K562 (cell line): ENCODE measurements at regions not wholly inside any gene's neighbourhood (a gene's known extent, or its start where the extent isn't known, plus 50 kb on each side); places are given as distances from the start of the nearest gene placed in this dataset.

Source experiments
- ATAC-seq: fragments of 200-7000 bp; cut with Tn5 transposase; 3 replicates; pipeline ENCODE4 v1.9.1; 2020; ENCODE audit warnings: moderate library complexity
- BruUV-seq: library from RNA; stranded (reverse); fragments of 400-500 nt; replicated peaks from 2 replicates; lab custom pipeline; 2021; lab: Mats Ljungman, UMichigan
- CTCF ChIA-PET: fragments of 300-600 bp; formaldehyde crosslinking; extraction: SDS; loops from one replicate; lab custom pipeline; 2021; ENCODE audit warnings: low intra/inter-chr PET ratio; lab: Yijun Ruan, JAX
- POLR2A ChIA-PET: fragments of 300-600, 350-650 bp; sonication (Branson Sonifier 250); formaldehyde crosslinking; extraction: SDS; loops from one replicate; lab custom pipeline; 2021; ENCODE audit warnings: antibody characterized with exemption, inconsistent platforms; lab: Yijun Ruan, JAX
- DNase-seq, 4 experiments: peaks; one replicate each; pipeline versions ENCODE4 v3.0.0 to v3.0.0-alpha.2; 2011 to 2018; ENCODE audit warnings: low spot score in 3 of 4, mixed read lengths in 3 of 4; ENCODE audit errors: extremely low read depth in 1 of 4
- FAIRE-seq: peaks from 2 replicates; lab custom pipeline; 2011; peaks lifted over from hg19 to GRCh38; lab: Jason Lieb, UNC
- H2AFZ ChIP-seq: 2 replicates; pipeline ENCODE4 v1.6.0; 2011; ENCODE audit warnings: low read depth, low read length, control low read depth, inconsistent platforms
- H3K27ac ChIP-seq: fragments of 200-600 bp; 3 replicates; pipeline ENCODE4 v1.8.0; 2011; ENCODE audit warnings: low read depth, mild to moderate bottlenecking, control low read depth, inconsistent platforms, low read length, moderate library complexity, mixed read lengths; ENCODE audit errors: extremely low read depth
- H3K27me3 ChIP-seq, 2 experiments: fragments of 300-600 bp in 1 of 2; 2 replicates in 1 of 2; 3 replicates in 1 of 2; pipeline versions ENCODE4 v1.6.0 to v1.8.0; 2011; ENCODE audit warnings: inconsistent platforms in 2 of 2, low read length in 2 of 2, mild to moderate bottlenecking in 1 of 2, mixed read lengths in 1 of 2, moderate library complexity in 1 of 2; ENCODE audit not compliant: control insufficient read depth in 2 of 2, insufficient read depth in 2 of 2
- H3K36me3 ChIP-seq: fragments of 300-600 bp; 3 replicates; pipeline ENCODE4 v1.8.0; 2011; ENCODE audit warnings: mild to moderate bottlenecking, low read length, inconsistent platforms; ENCODE audit not compliant: control insufficient read depth, insufficient read depth
- H3K4me1 ChIP-seq, 2 experiments: fragments of 200-600 bp in 1 of 2; replicated peaks in 1 of 2; 2 replicates in 1 of 2; 3 replicates in 1 of 2; pipeline versions ENCODE4 v1.5.1 to v1.8.0; 2011; ENCODE audit warnings: inconsistent platforms in 2 of 2, low read length in 2 of 2, mild to moderate bottlenecking in 1 of 2, mixed read lengths in 1 of 2, moderate library complexity in 1 of 2; ENCODE audit not compliant: control insufficient read depth in 2 of 2, insufficient read depth in 2 of 2
- H3K4me2 ChIP-seq: 2 replicates; pipeline ENCODE4 v1.6.1; 2011; ENCODE audit warnings: low read length, control low read depth, inconsistent platforms, mixed read lengths; ENCODE audit not compliant: insufficient read depth
- H3K4me3 ChIP-seq: fragments of 200-600 bp; sonication (generic), shearing (Covaris generic); 2 replicates; pipeline ENCODE4 v1.5.1; 2016; ENCODE audit warnings: control low read depth, inconsistent platforms
- H3K79me2 ChIP-seq: fragments of 200-600 bp; 3 replicates; pipeline ENCODE4 v1.8.0; 2011; ENCODE audit warnings: low read length, inconsistent platforms; ENCODE audit not compliant: control insufficient read depth, insufficient read depth
- H3K9ac ChIP-seq, 2 experiments: 2 replicates each; pipeline versions ENCODE4 v1.6.0 to v1.6.1; 2011; ENCODE audit warnings: low read depth in 2 of 2, low read length in 2 of 2, control low read depth in 1 of 2, inconsistent platforms in 1 of 2, mild to moderate bottlenecking in 1 of 2, mixed read lengths in 1 of 2; ENCODE audit not compliant: insufficient read depth in 1 of 2
- H3K9me1 ChIP-seq: one replicate; pipeline ENCODE4 v1.6.0; 2011; ENCODE audit warnings: inconsistent platforms, mild to moderate bottlenecking, low read length, moderate library complexity; ENCODE audit not compliant: control insufficient read depth, insufficient read depth
- H3K9me3 ChIP-seq: replicated peaks from 2 replicates; pipeline ENCODE4 v1.5.1; 2011; ENCODE audit warnings: low read depth, low read length, inconsistent platforms; ENCODE audit not compliant: control insufficient read depth, insufficient read depth
- H4K20me1 ChIP-seq: replicated peaks from 2 replicates; pipeline ENCODE4 v1.6.1; 2011; ENCODE audit warnings: low read length, inconsistent platforms, mixed read lengths; ENCODE audit not compliant: control insufficient read depth, insufficient read depth
- BRD9 ChIP-seq: fragments of 450-650 bp; IDR thresholded peaks from 2 replicates; pipeline ENCODE4 v1.6.1; 2018; ENCODE audit warnings: low read depth; ENCODE audit not compliant: partially characterized antibody
- CHCHD3 ChIP-seq: fragments of 250-450 bp; sonication (Bioruptor Pico); IDR thresholded peaks from 2 replicates; pipeline ENCODE4 v2.1.2; 2022; ENCODE audit warnings: mild to moderate bottlenecking
- HEY1 ChIP-seq: fragments of 250-450 bp; sonication (Bioruptor Pico); IDR thresholded peaks from 2 replicates; pipeline ENCODE4 v1.5.0; 2020; ENCODE audit warnings: mild to moderate bottlenecking, moderate library complexity, borderline replicate concordance
- KDM1A ChIP-seq, 2 experiments: fragments of 450-650 bp; IDR thresholded peaks; 2 replicates each; pipeline ENCODE4 v1.6.1; 2016; ENCODE audit warnings: mild to moderate bottlenecking in 2 of 2
- NUFIP1 ChIP-seq: fragments of 450-650 bp; IDR thresholded peaks from 2 replicates; pipeline ENCODE4 v1.6.1; 2018; ENCODE audit not compliant: partially characterized antibody
- POLR2AphosphoS2 ChIP-seq: IDR thresholded peaks from 2 replicates; pipeline ENCODE4 v1.6.1; 2012; ENCODE audit warnings: low read length, improper control_type of control experiment
- POLR3G ChIP-seq: IDR thresholded peaks from 2 replicates; pipeline ENCODE4 v1.6.1; 2011; ENCODE audit not compliant: insufficient read length, insufficient replicate concordance; ENCODE audit errors: extremely low read depth
- SMAD4 ChIP-seq: fragments of 250-450 bp; sonication (Bioruptor Pico); conservative IDR thresholded peaks from 2 replicates; pipeline ENCODE4 v1.8.0; 2021; ENCODE audit warnings: inconsistent platforms, mild to moderate bottlenecking, moderate library complexity
- STAG1 ChIP-seq: sonication (generic); formaldehyde crosslinking; IDR thresholded peaks from 2 replicates; pipeline ENCODE4 v1.5.0; 2020; ENCODE audit warnings: missing genetic modification reagents, borderline replicate concordance
- STAT5B ChIP-seq: fragments of 250-450 bp; sonication (Bioruptor Pico); IDR thresholded peaks from 2 replicates; pipeline ENCODE4 v1.8.0; 2021; ENCODE audit warnings: mild to moderate bottlenecking, inconsistent platforms
- TCFL5 ChIP-seq: fragments of 250-450 bp; sonication (Bioruptor Pico); conservative IDR thresholded peaks from 2 replicates; pipeline ENCODE4 v1.6.1; 2021; ENCODE audit warnings: mild to moderate bottlenecking, moderate library complexity, matching md5 sums
- ZC3H11A ChIP-seq: IDR thresholded peaks from 2 replicates; pipeline ENCODE4 v1.6.1; 2012; ENCODE audit warnings: low read depth, low read length, improper control_type of control experiment
- ZKSCAN1 ChIP-seq: fragments of 150-350 bp; IDR thresholded peaks from 2 replicates; pipeline ENCODE4 v1.6.1; 2016; ENCODE audit warnings: low read depth, low read length
- ZNF224 ChIP-seq: sonication (generic); formaldehyde crosslinking; IDR thresholded peaks from 2 replicates; pipeline ENCODE4 v1.8.0; 2022; ENCODE audit warnings: mild to moderate bottlenecking, missing genetic modification reagents
- ZNF324 ChIP-seq: fragments of 250-450 bp; sonication (Bioruptor Pico); IDR thresholded peaks from 2 replicates; pipeline ENCODE4 v1.4.0; 2020; ENCODE audit warnings: mild to moderate bottlenecking
- WGBS: fragments of 100-300 bp; shearing (Covaris generic); methylation state at CpG from one replicate; pipeline ENCODE4 v1.1.6; 2016; ENCODE audit warnings: low coverage, mixed read lengths; ENCODE audit not compliant: insufficient coverage; ENCODE audit errors: missing lambda C conversion rate; 5-methylcytosine and 5-hydroxymethylcytosine counted together
- in situ Hi-C: fragments of 300-500 bp; cut with MboI; formaldehyde crosslinking; loops from 4 replicates; pipeline ENCODE4 v1.15.0; 2018; ENCODE audit warnings: inconsistent platforms, mixed read lengths
- intact Hi-C: fragments of 100-400 bp; cut with micrococcal nuclease; formaldehyde crosslinking; loops from 2 replicates; pipeline ENCODE4 v1.14.2; 2022
- TF ChIP-seq, protein P1 (sequence below): fragments of 450-650 bp; formaldehyde crosslinking; IDR thresholded peaks from 2 replicates; pipeline ENCODE4 v1.4.0; 2022; ENCODE audit warnings: missing genetic modification characterization
- TF ChIP-seq, protein P2 (sequence below), 2 experiments: IDR thresholded peaks; 2 replicates each; pipeline ENCODE4 v1.6.1; 2011; ENCODE audit warnings: borderline replicate concordance in 1 of 2, control low read depth in 1 of 2, low read depth in 1 of 2, low read length in 1 of 2, mild to moderate bottlenecking in 1 of 2, mixed read lengths in 1 of 2, moderate library complexity in 1 of 2; ENCODE audit not compliant: insufficient read depth in 1 of 2, insufficient read length in 1 of 2, poor library complexity in 1 of 2, severe bottlenecking in 1 of 2; ENCODE audit errors: extremely low read depth in 1 of 2

DNA sequence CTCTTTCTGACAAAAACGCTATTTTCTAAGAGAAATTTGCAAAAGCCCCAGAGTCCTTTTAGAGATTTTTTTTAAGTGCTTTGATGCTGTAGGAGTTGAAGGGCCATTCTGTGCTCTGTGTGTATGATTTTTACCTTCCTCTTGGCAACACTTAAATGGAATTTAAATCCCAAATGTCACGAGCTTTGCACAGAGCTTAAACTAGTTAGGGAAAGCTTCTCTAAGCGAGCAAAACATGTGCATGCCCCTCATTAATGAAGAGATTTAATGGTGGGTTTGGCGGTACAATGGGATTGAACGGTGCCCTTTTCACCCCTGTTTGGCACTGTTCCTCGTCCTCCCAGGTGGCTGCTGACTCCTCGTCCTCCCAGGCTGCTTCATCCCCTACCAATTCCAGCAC, 220.7 kb downstream of the DRD1 start:
- DNase-seq (no peak), FAIRE-seq (no peak), ATAC-seq (no peak)
- 2% methylated on average over 7 of the region's 7 CpGs for WGBS
- Histone ChIP-seq H3K4me2 (no peak overlapping the region), H3K36me3 (no peaks in the 10 kb centered on the region), H4K20me1 (no peaks in the 10 kb centered on the region), H3K4me1 (no peaks in the 10 kb centered on the region), H3K9me1 (no peaks in the 10 kb centered on the region), H3K9me3 (no peaks in the 10 kb centered on the region), H2AFZ (no peak overlapping the region), H3K27ac (no peak overlapping the region), H3K9ac (no peak overlapping the region), H3K27me3 (peaks cover 2 to 8% of the 10 kb centered on the region in 2 experiments; a peak in 4 of 5 replicates), H3K79me2 (no peaks in the 10 kb centered on the region), H3K4me3 (no peak overlapping the region)
- intact Hi-C loops: no loop called here
- POLR2A ChIA-PET: no interaction called here
- no TSS peak for BruUV-seq
- CTCF ChIA-PET: no interaction called here
- in situ Hi-C loops: no loop called here
- TF ChIP-seq ZNF324 (CRISPR knock-in tag) (no peak), ZC3H11A (no peak), TCFL5 (no peak), ZKSCAN1 (no peak)

DNA sequence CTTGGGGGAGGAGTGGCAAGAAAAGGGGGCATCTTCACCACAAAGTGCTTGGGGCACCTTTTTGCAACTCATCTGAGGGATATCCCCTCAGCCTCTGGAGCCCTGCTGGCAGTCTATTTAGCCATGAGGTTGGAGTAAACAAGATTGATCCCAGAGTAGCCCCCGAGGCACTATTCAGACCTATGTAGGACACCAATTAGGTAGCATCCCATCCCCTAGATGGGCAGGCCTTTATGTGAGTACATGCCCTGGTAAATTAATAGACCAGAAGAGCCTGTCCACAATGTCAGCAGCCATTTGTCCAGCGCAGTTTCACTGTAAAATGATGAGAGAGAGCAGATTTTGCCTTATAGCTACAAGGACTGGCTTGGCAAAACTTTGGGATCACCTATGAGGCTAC, 221.4 kb downstream of the DRD1 start:
- H3K79me2 ChIP-seq: no peaks in the 10 kb centered on the region
- H3K36me3 ChIP-seq: no peaks in the 10 kb centered on the region
- ATAC-seq: no peak
- POLR2A ChIA-PET: no interaction called here
- in situ Hi-C loops (no loop called here), intact Hi-C loops (no loop called here)
- 0% methylated on average over 2 of the region's 2 CpGs for WGBS
- no peaks in the 10 kb centered on the region for H3K9me3 ChIP-seq
- no peak overlapping the region for H2AFZ ChIP-seq
- DNase-seq: no peak
- CTCF ChIA-PET: no interaction called here
- H3K9me1 ChIP-seq: no peaks in the 10 kb centered on the region
- no peak overlapping the region for H3K4me2 ChIP-seq
- no peaks in the 10 kb centered on the region for H4K20me1 ChIP-seq
- H3K4me3 ChIP-seq: no peak overlapping the region
- no peaks in the 10 kb centered on the region for H3K4me1 ChIP-seq
- no peak overlapping the region for H3K9ac ChIP-seq
- no TSS peak for BruUV-seq
- peaks cover 2 to 14% of the 10 kb centered on the region in 2 experiments; a peak in 4 of 5 replicates for H3K27me3 ChIP-seq
- no peak overlapping the region for H3K27ac ChIP-seq
- FAIRE-seq: no peak
- TF ChIP-seq POLR2AphosphoS2 (no peak), CHCHD3 (CRISPR knock-in tag) (no peak), POLR3G (no peak), STAG1 (CRISPR knock-in tag) (no peak), NUFIP1 (no peak), KDM1A (IDR thresholded peaks at IDR 0.05) (no peak), HEY1 (CRISPR knock-in tag) (no peak), STAT5B (CRISPR knock-in tag) (no peak), BRD9 (no peak), ZNF224 (CRISPR knock-in tag) (no peak), SMAD4 (CRISPR knock-in tag) (no peak)
- TF ChIP-seq, protein P1, sequence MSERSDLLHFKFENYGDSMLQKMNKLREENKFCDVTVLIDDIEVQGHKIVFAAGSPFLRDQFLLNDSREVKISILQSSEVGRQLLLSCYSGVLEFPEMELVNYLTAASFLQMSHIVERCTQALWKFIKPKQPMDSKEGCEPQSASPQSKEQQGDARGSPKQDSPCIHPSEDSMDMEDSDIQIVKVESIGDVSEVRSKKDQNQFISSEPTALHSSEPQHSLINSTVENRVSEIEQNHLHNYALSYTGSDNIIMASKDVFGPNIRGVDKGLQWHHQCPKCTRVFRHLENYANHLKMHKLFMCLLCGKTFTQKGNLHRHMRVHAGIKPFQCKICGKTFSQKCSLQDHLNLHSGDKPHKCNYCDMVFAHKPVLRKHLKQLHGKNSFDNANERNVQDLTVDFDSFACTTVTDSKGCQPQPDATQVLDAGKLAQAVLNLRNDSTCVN (CRISPR knock-in tag): no peak
- TF ChIP-seq, protein P2, sequence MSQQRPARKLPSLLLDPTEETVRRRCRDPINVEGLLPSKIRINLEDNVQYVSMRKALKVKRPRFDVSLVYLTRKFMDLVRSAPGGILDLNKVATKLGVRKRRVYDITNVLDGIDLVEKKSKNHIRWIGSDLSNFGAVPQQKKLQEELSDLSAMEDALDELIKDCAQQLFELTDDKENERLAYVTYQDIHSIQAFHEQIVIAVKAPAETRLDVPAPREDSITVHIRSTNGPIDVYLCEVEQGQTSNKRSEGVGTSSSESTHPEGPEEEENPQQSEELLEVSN (IDR thresholded peaks at IDR 0.05; ENCODE audit: borderline replicate concordance in 1 of 2, extremely low read depth in 1 of 2, insufficient read depth in 1 of 2, insufficient read length in 1 of 2, low read depth in 1 of 2, low read length in 1 of 2, poor library complexity in 1 of 2, severe bottlenecking in 1 of 2): no peak
